ENCODE measurements at regions not wholly inside any gene's neighbourhood (a gene's known extent, or its start where the extent isn't known, plus 50 kb on each side); places are given as distances from the start of the nearest gene placed in this dataset.
"Not testable (repeated sequence)": the region's sequence is repeated elsewhere in the genome, so short reads cannot be mapped to it uniquely, and the experiment has no call there.

DNA sequence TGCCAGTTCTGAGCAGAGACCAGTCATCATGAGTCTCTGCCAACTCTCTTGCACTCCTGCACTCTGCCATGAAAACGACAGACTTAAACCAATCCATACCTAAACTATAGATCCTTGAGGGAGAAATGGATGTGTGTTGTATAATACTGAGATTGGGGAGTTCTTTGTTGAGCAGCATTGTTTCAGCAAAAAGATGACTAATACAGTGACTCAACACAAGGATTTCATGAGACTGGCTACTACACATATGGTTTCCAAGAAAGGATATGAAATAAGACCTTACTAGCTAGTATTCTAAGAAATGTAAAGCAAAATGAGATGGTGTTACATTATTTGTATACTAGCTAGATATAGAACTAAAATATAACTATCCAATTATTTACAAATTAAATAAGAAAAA lies 53.5 kb upstream of the SEC22B start:
- TF ChIP-seq POLR2A (IDR thresholded peaks at IDR 0.05) = not testable (repeated sequence)
- TF ChIP-seq, protein P1, sequence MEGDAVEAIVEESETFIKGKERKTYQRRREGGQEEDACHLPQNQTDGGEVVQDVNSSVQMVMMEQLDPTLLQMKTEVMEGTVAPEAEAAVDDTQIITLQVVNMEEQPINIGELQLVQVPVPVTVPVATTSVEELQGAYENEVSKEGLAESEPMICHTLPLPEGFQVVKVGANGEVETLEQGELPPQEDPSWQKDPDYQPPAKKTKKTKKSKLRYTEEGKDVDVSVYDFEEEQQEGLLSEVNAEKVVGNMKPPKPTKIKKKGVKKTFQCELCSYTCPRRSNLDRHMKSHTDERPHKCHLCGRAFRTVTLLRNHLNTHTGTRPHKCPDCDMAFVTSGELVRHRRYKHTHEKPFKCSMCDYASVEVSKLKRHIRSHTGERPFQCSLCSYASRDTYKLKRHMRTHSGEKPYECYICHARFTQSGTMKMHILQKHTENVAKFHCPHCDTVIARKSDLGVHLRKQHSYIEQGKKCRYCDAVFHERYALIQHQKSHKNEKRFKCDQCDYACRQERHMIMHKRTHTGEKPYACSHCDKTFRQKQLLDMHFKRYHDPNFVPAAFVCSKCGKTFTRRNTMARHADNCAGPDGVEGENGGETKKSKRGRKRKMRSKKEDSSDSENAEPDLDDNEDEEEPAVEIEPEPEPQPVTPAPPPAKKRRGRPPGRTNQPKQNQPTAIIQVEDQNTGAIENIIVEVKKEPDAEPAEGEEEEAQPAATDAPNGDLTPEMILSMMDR (IDR thresholded peaks at IDR 0.05) = not testable (repeated sequence)
